GM13976 (cell line): ENCODE measurements at regions not wholly inside any gene's neighbourhood (a gene's known extent, or its start where the extent isn't known, plus 50 kb on each side); places are given as distances from the start of the nearest gene placed in this dataset.

Source experiments
- DNase-seq: peaks from one replicate; pipeline ENCODE4 v3.0.0; 2012; ENCODE audit warnings: low spot score
- in situ Hi-C: fragments of 300-500 bp; cut with MboI; formaldehyde crosslinking; loops from one replicate; pipeline ENCODE4 v1.12.0; 2022; ENCODE audit warnings: low sequenced_read_pairs, mixed read lengths, inconsistent platforms; ENCODE audit not compliant: unreplicated experiment
- TF ChIP-seq, protein P1 (sequence below): IDR thresholded peaks from 2 replicates; pipeline ENCODE4 v1.5.1; 2012; ENCODE audit warnings: borderline replicate concordance, mild to moderate bottlenecking; ENCODE audit not compliant: insufficient read depth; ENCODE audit errors: extremely low read depth, missing control alignments, control extremely low read depth

DNA sequence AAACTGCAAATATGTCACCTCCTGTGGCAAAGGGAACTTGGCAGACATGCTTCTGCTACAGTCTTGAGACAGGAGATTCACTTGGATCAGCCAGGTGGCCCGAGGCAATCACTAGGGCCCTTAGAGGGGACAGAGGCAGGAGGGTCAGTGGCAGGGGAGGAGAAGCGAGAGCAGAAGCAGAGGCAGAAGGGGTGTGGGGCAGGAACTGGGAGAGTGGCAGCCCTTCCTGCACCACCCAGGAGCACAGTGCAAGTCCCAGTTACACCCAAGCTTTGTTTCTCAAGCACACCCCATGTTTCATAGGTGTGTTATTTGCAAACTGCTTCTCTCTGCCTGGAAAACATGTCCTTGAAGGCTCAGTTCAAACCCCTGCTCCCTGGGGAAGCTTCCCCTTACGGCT is 309.7 kb upstream of the MYT1L start:
- no peak for DNase-seq
- TF ChIP-seq, protein P1, sequence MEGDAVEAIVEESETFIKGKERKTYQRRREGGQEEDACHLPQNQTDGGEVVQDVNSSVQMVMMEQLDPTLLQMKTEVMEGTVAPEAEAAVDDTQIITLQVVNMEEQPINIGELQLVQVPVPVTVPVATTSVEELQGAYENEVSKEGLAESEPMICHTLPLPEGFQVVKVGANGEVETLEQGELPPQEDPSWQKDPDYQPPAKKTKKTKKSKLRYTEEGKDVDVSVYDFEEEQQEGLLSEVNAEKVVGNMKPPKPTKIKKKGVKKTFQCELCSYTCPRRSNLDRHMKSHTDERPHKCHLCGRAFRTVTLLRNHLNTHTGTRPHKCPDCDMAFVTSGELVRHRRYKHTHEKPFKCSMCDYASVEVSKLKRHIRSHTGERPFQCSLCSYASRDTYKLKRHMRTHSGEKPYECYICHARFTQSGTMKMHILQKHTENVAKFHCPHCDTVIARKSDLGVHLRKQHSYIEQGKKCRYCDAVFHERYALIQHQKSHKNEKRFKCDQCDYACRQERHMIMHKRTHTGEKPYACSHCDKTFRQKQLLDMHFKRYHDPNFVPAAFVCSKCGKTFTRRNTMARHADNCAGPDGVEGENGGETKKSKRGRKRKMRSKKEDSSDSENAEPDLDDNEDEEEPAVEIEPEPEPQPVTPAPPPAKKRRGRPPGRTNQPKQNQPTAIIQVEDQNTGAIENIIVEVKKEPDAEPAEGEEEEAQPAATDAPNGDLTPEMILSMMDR = no peak
- in situ Hi-C loops = no loop called here

DNA sequence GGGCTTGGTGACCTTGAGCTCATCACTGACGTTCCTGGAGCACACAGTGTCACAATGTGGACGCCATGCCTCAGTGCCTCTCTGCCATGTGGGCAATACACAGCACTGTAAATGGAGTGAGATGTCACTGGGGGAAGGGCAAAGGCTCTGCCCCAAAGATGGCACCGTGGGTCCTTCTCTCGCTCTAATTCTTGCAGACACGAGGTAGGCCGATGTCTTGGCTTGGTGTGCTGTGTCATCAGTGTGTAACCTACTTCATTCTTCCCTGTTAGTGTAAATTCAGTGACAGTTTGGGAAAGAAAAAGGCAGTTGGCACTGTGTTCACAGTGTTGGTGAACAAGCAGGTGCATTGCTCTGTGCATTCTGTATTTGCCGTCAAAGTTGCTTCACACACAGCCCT is 309.3 kb upstream of the MYT1L start:
- in situ Hi-C loops = no loop called here
- DNase-seq = no peak
- TF ChIP-seq, protein P1 = no peak

DNA sequence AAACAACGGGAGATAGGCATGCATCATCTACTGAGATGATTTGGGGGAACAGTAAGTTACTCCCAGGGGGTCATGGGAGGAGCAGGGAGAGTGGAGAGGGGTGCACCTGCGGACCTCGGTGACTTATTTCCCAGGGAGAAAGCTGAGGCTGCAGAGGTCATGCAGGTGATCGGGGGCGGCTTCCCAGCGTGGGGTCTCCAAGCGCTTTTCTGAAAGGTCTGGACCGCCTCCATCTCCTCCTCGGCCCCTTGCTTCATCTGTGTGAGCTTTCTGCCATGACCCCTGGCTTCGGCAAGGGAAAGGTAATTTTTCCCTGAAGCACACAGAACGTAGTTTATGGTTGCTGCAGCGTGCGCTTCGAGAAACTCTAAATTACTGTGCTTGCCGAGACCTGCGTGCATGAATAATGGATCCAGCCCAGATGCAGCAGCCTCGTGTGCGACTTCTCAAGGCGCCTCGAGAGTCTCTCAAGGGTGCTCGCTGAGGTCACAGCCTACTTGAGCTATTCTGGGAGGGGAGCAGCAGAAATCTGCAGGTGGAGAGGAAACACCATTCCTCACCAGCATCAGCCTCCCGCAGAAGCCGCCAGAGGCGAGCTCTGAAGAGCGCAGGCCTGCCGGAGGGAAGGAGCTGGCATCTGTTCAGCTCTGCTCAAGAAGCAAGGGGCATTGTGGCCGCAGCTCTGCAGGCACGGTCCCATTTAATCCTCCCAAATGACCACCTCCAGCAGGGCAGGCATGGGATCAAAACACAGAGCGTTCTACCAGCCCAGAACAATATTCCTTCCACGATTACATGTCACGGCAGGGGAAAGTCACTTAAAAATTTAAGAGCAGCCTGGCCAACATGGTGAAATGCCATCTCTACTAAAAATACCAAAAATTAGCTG is 308.4 kb upstream of the MYT1L start:
- TF ChIP-seq, protein P1 = no peak
- DNase-seq = no peak
- in situ Hi-C loops = no loop called here

DNA sequence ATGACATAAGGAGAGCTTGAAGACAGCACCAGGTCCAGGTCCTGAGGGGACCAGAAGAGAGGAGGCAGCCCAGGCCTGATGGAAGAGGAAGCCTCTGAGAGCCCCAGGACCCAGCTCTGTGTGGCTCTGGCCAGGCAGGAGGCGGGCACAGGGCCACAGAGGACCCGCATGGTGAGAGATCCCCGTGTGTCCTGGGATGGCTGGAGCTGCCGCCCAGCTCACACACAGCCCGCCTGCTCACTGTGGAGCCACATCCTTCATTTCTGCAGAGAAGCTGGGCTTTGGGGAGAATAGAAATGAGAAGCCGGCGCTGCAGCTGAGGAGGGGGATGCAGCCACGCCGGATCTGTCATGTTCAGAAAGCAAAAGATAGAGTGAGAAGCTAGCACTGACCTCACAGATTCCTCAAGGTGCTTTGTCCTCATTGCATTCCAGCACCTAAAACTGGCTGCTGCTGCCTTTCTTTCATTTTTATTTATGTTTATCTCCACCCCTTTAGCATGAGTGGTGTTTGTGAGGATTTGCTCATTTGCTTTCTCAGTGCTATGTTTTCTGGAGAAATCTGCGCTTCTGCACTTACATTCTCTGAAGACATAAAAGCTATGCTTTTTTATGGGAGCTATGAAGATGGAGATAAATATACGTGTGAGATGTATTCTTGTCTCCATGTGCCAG is 307.6 kb upstream of the MYT1L start:
- in situ Hi-C loops = no loop called here

DNA sequence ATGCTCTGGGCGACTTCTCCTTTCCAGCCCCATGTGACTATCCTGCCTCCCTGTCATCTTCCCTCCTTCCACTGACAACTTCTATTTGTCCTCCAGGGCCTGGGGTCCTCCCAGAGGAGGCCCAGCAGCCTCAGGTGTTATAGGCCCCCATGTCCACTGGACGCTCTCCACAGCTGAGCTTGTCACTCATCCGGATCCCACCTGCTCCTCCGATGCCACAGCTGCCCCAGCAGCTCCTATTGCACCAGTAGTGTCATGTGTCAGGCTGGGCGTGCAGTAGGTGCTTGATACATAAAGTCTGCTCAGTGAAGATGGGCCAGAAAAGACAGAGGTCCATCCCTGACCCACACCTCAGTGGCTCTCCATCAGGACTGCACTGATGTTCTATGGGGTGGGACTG is 305.7 kb upstream of the MYT1L start:
- in situ Hi-C loops = no loop called here
- TF ChIP-seq, protein P1 = no peak
- no peak for DNase-seq

More for the DNA sequence above, 307.6 kb upstream of the MYT1L start:
- DNase-seq = no peak
- TF ChIP-seq, protein P1 = no peak

DNA sequence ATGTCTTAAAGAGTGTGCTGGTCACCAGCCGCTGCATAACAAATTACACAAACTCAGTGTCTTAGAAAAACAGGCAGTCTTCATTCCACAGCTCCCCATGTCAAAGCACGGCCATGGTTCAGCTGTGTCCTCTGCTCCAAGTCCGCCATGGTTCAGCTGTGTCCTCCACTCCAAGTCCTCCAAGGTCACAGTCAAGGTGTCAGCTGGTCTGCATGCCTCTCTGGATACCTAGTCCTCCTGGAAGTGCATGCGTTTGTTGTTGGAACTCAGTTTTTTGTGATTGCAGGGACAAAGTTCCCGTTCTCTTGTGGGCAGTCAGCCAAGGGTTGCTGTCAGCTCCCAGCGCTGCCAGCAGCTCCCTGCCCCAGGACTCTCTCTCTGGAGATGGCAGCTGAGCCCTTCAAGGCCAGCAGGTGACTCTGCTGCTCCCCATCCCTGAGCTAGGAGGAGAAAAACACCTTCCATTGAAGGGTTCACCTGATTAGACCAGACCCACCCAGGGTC is 304.0 kb upstream of the MYT1L start:
- TF ChIP-seq, protein P1 = no peak
- in situ Hi-C loops = no loop called here

More for the DNA sequence above, 304.0 kb upstream of the MYT1L start:
- DNase-seq = no peak
